Mucosa of rectum (tissue), 2 donors: ENCODE measurements at regions not wholly inside any gene's neighbourhood (a gene's known extent, or its start where the extent isn't known, plus 50 kb on each side); places are given as distances from the start of the nearest gene placed in this dataset.

ENCODE experiments used
- H3K27ac ChIP-seq, 2 donors: one replicate each; pipeline ENCODE4 v1.7.0; 2013; ENCODE audit warnings: inconsistent platforms in 2 of 2, low read depth in 2 of 2, low read length in 2 of 2
- H3K27me3 ChIP-seq, 2 donors: one replicate each; pipeline ENCODE4 v1.7.0; 2013; ENCODE audit warnings: low read length in 2 of 2; ENCODE audit not compliant: control insufficient read depth in 2 of 2, insufficient read depth in 2 of 2
- H3K36me3 ChIP-seq, 2 donors: one replicate each; pipeline ENCODE4 v1.7.0; 2013; ENCODE audit warnings: low read length in 2 of 2; ENCODE audit not compliant: control insufficient read depth in 2 of 2, insufficient read depth in 2 of 2
- H3K4me1 ChIP-seq, 2 donors: one replicate each; pipeline ENCODE4 v1.7.0; 2013; ENCODE audit warnings: low read length in 2 of 2, mild to moderate bottlenecking in 1 of 2; ENCODE audit not compliant: control insufficient read depth in 2 of 2, insufficient read depth in 2 of 2
- H3K4me3 ChIP-seq, 2 donors: one replicate each; pipeline ENCODE4 v1.7.0; 2013; ENCODE audit warnings: low read length in 2 of 2
- H3K9ac ChIP-seq, 2 donors: one replicate each; pipeline ENCODE4 v1.7.0; 2013; ENCODE audit warnings: low read length in 2 of 2, low read depth in 1 of 2, mild to moderate bottlenecking in 1 of 2
- H3K9me3 ChIP-seq, 2 donors: one replicate each; pipeline ENCODE4 v1.7.0; 2013; ENCODE audit warnings: low read length in 2 of 2; ENCODE audit not compliant: control insufficient read depth in 2 of 2
- donor health status: healthy.
- donor health status: Normal muscosa, but diverticular disease.

DNA sequence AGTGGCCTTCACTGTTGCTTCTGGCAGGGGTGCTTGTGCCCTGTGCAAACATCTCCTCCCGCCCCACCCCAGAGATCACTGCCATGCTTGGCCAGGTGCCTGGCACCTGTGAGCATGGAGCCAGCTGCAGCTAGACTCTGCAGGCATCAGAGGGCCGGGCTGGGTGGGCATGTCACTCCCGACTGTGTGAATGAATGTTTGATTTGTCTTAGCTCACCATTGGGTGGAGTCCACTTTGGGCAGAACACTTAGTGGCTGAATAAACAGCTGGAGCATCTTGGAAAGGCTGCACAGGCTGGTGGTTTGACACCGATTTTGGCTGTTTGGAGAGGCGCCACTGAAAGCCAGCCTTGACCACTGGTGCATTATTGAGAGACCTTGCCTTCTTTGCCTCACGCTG, 267.3 kb downstream of the DLEU7 start:
- H3K9ac ChIP-seq, result no peak overlapping the region
- no peaks in the 10 kb centered on the region for H3K27me3 ChIP-seq
- H3K36me3 ChIP-seq, result no peaks in the 10 kb centered on the region
- peaks cover 0 to 12% of the 10 kb centered on the region in 2 donors for H3K4me1 ChIP-seq
- H3K9me3 ChIP-seq, result no peaks in the 10 kb centered on the region
- H3K4me3 ChIP-seq, result no peak overlapping the region
- H3K27ac ChIP-seq, result no peak overlapping the region

GRCh38 chr13:50577806-50578205, 265.7 kb downstream of the DLEU7 start:
- H3K36me3 ChIP-seq, result no peaks in the 10 kb centered on the region
- H3K4me3 ChIP-seq, result no peak overlapping the region
- no peak overlapping the region for H3K9ac ChIP-seq
- no peaks in the 10 kb centered on the region for H3K27me3 ChIP-seq
- H3K9me3 ChIP-seq, result no peaks in the 10 kb centered on the region
- no peak overlapping the region for H3K27ac ChIP-seq
- peaks cover 0 to 12% of the 10 kb centered on the region in 2 donors for H3K4me1 ChIP-seq

DNA sequence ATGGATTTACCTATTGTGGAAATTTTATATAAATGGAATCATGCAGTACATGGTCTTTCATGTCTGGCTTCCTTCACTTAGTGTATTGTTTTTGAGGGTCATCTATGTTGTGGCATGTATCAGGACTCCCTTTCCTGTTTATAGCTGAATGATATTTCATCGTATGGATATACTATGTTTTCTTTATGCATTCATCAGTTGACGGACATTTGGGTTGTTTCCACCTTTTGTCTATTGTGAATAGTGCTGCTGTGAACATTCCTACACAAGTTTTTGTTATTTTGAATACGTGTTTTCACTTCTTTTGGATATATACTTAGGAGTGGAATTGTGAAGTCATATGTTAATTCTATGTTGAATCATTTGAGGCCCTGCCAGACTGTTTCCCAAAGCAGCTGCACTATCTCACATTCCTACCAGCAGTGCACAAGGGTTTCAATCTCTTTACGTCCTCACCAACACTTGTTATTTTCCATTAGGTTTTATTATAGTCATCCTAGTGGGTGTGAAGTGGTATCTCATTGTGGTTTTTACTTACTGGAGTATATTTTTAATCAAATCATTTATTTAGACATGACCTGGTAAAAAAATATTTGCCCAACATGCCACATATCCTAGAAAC, 262.7 kb downstream of the DLEU7 start:
- Histone ChIP-seq H3K27ac (no peak overlapping the region), H3K27me3 (no peaks in the 10 kb centered on the region)

DNA sequence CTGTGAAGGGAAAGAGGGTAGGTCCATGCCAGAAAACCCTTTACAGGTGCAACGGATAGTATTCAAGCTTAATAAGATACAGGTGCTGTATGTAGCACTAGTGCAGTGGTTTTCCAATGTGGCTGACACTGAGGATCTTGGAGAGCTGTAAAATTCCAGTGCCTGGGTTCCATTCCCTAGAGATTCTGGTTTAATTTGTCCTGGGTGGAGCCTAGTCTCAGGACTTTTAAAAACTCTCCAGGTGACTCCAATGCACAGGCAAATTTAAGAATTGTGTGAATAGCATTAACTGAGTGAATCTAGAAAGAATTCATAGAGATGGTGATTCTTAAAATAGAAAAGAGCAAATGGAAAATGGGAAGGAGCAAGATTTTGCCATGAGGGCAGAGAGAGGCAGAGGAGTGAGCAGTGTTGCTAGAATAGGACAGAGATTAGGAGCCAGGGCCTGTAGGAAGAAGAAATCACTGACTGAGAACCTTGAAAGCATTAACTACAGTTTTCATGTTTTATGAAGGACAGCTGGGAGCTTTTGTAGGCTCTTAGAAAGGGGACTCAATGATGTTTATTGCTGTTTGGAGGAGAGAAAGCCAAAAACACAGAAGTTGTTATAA, 261.8 kb downstream of the DLEU7 start:
- Histone ChIP-seq H3K9me3 (no peaks in the 10 kb centered on the region), H3K4me3 (no peak overlapping the region), H3K36me3 (no peaks in the 10 kb centered on the region), H3K27ac (no peak overlapping the region), H3K4me1 (peaks cover 0 to 1% of the 10 kb centered on the region in 2 donors), H3K27me3 (no peaks in the 10 kb centered on the region), H3K9ac (no peak overlapping the region)

More for the DNA sequence above, 262.7 kb downstream of the DLEU7 start:
- Histone ChIP-seq H3K4me1 (peaks cover 0 to 7% of the 10 kb centered on the region in 2 donors), H3K36me3 (no peaks in the 10 kb centered on the region), H3K9ac (no peak overlapping the region), H3K4me3 (no peak overlapping the region), H3K9me3 (no peaks in the 10 kb centered on the region)

GRCh38 chr13:50584856-50585580, 258.5 kb downstream of the DLEU7 start:
- Histone ChIP-seq H3K4me3 (no peak overlapping the region), H3K9ac (no peak overlapping the region), H3K36me3 (no peaks in the 10 kb centered on the region), H3K27me3 (no peaks in the 10 kb centered on the region), H3K4me1 (no peaks in the 10 kb centered on the region), H3K9me3 (no peaks in the 10 kb centered on the region), H3K27ac (no peak overlapping the region)

DNA sequence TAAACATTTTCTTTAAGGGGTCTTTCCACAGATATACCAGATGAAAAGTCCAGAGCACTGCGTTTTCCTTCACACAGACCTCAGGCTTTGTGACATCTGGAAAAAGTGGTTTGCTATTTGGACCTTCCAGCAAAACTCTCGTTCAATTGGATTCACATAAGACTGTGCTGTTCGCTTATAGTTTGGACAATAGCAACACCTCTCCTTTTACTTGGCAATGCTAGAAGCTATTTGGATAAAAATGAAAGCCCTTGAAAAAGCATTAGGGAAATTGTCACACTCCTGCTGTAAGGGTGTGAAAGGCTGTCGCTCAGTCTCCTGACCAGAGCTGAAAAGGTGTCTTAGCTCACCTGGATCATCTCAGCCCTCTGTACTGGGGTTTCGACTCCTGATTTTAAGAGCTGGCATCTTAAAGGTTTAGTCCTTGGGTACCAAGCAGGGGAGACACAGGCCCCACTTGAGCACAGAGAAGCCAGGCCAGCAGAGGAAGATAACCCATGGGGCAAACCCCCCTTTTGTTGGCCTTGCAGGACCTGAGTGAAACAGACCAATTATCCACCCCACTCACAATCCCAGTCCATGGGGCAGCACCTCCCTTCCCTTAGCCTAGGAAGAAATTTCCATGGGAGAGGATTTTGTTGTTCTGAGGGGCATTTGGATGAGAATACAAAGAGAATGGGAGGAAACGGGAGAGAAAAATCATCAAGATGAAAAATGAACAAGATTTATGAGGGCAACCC, 257.6 kb downstream of the DLEU7 start:
- no peak overlapping the region for H3K9ac ChIP-seq
- no peak overlapping the region for H3K27ac ChIP-seq
- no peak overlapping the region for H3K4me3 ChIP-seq
- no peaks in the 10 kb centered on the region for H3K36me3 ChIP-seq
- H3K27me3 ChIP-seq, result no peaks in the 10 kb centered on the region
- H3K4me1 ChIP-seq, result no peaks in the 10 kb centered on the region
- H3K9me3 ChIP-seq, result no peaks in the 10 kb centered on the region

- no peaks in the 10 kb centered on the region for H3K9me3 ChIP-seq
- H3K4me1 ChIP-seq, result no peaks in the 10 kb centered on the region
- no peak overlapping the region for H3K9ac ChIP-seq
- H3K36me3 ChIP-seq, result no peaks in the 10 kb centered on the region
- H3K27ac ChIP-seq, result no peak overlapping the region
- H3K27me3 ChIP-seq, result no peaks in the 10 kb centered on the region
- no peak overlapping the region for H3K4me3 ChIP-seq
Observed at GRCh38 chr13:50586414-50587083, 256.9 kb downstream of the DLEU7 start.

- no peak overlapping the region for H3K27ac ChIP-seq
- H3K4me1 ChIP-seq, result no peaks in the 10 kb centered on the region
- no peaks in the 10 kb centered on the region for H3K27me3 ChIP-seq
- H3K4me3 ChIP-seq, result no peak overlapping the region
- H3K9me3 ChIP-seq, result no peaks in the 10 kb centered on the region
- no peak overlapping the region for H3K9ac ChIP-seq
- H3K36me3 ChIP-seq, result no peaks in the 10 kb centered on the region
Observed at GRCh38 chr13:50587115-50587514, 256.4 kb downstream of the DLEU7 start.

- no peak overlapping the region for H3K4me3 ChIP-seq
- H3K9ac ChIP-seq, result no peak overlapping the region
- no peaks in the 10 kb centered on the region for H3K36me3 ChIP-seq
- H3K27me3 ChIP-seq, result no peaks in the 10 kb centered on the region
- no peaks in the 10 kb centered on the region for H3K4me1 ChIP-seq
- H3K9me3 ChIP-seq, result no peaks in the 10 kb centered on the region
- no peak overlapping the region for H3K27ac ChIP-seq
Observed at GRCh38 chr13:50587645-50588373, 255.7 kb downstream of the DLEU7 start.
